Heart right ventricle (tissue), 16 donors: ENCODE measurements at regions not wholly inside any gene's neighbourhood (a gene's known extent, or its start where the extent isn't known, plus 50 kb on each side); places are given as distances from the start of the nearest gene placed in this dataset.
A peak's percentile ranks its signal among the peaks of the same experiment; 100 is the strongest.

Experiments used
- ATAC-seq, 8 donors: fragments of 200-7000 bp; cut with Tn5 transposase; one replicate each; pipeline ENCODE4 v1.9.1; 2020; ENCODE audit warnings: mild to moderate bottlenecking in 8 of 8, moderate library complexity in 8 of 8, moderate number of reproducible peaks in 1 of 8
- DNase-seq, 2 donors: peaks; one replicate each; pipeline ENCODE4 v3.0.0-alpha.2; 2020
- H3K27ac ChIP-seq, 10 donors: fragments of 200-600 bp; sonication (generic) in 2 of 10; one replicate each; pipeline versions ENCODE4 v1.5.0 to v1.8.0; 2020 to 2022; ENCODE audit warnings: mild to moderate bottlenecking in 3 of 10
- H3K27me3 ChIP-seq, 7 donors: fragments of 200-600 bp; one replicate each; pipeline ENCODE4 v1.8.0; 2021 to 2022; ENCODE audit warnings: mild to moderate bottlenecking in 2 of 7
- H3K36me3 ChIP-seq, 9 donors: fragments of 200-600 bp; sonication (generic) in 1 of 9; one replicate each; pipeline versions ENCODE4 v1.5.0 to v1.8.0; 2020 to 2022; ENCODE audit warnings: mild to moderate bottlenecking in 2 of 9
- H3K4me1 ChIP-seq, 9 donors: fragments of 200-600 bp; sonication (generic) in 1 of 9; one replicate each; pipeline versions ENCODE4 v1.5.0 to v1.8.0; 2020 to 2022; ENCODE audit warnings: mild to moderate bottlenecking in 4 of 9
- H3K4me3 ChIP-seq, 10 donors: fragments of 200-600 bp; sonication (generic) in 2 of 10; one replicate each; pipeline versions ENCODE4 v1.5.0 to v1.8.0; 2020 to 2022; ENCODE audit warnings: mild to moderate bottlenecking in 7 of 10, moderate library complexity in 2 of 10
- H3K9me3 ChIP-seq, 11 donors: fragments of 200-600 bp in 10 of 11; sonication (generic) in 2 of 11; one replicate each; pipeline versions ENCODE4 v1.5.0 to v1.8.0; 2013 to 2022; ENCODE audit warnings: mild to moderate bottlenecking in 2 of 11, control low read depth in 1 of 11, moderate library complexity in 1 of 11
- WGBS, 2 donors: extraction: QIAGEN DNeasy Blood & Tissue Kit; methylation state at CpG; one replicate each; pipeline ENCODE4 v1.1.7; 2013; ENCODE audit warnings: inconsistent platforms in 1 of 2; 5-methylcytosine and 5-hydroxymethylcytosine counted together
- intact Hi-C, 10 donors: fragments of 100-400 bp; cut with DNase I; formaldehyde crosslinking; loops; one replicate each; pipeline versions ENCODE4 v1.11.1 to v1.14.2; 2022
- TF ChIP-seq, protein P1 (sequence below), 9 donors: fragments of 200-600 bp; sonication (generic) in 2 of 9; IDR thresholded peaks; one replicate each; pipeline versions ENCODE4 v1.5.0 to v1.8.0; 2021 to 2022; ENCODE audit warnings: antibody characterized with exemption in 9 of 9, mild to moderate bottlenecking in 5 of 9, moderate library complexity in 1 of 9
- donor health status: Arrhythmogenic right ventricular cardiomyopathy.
- donor health status: ischemic (EF 13 %, LVEDD 7.1; RV severe dilation, severe dysfunction).
- donor health status: healthy with polysubstance abuse.
- donor health status: DM: no; HTN: yes; CAD: no.
- donor health status: DM: no; HTN: no; CAD: no.
- donor health status: ischemic (EF 25% LVEDD 6.9; RV normal size, moderate dysfunction).
- donor health status: ischemic (EF 25% LVEDD 5.7; RV mildly dilated, moderate dysfunction).
- donor health status: healthy.
- donor health status: DM: yes; HTN: yes; CAD: no.
- donor health status: Ischemic cardiomyopathy.
- donor health status: ischemic (EF 35%, LVEDD 5.7; RV mildly dilated, moderate dysfunction).
- donor health status: nonischemic (EF 11% LVEDD 7.7; RV severe dilation, severe dysfunction).
- donor health status: DM: yes; HTN: yes; CAD: no.
- donor health status: PGD.
- donor health status: ischemic (EF 29% LVEDD 5.4; RV normal size, mild dysfunction).
- donor health status: nonischemic (EF 23%, LVEDD 6.1; RV moderate dilation, normal function).

DNA sequence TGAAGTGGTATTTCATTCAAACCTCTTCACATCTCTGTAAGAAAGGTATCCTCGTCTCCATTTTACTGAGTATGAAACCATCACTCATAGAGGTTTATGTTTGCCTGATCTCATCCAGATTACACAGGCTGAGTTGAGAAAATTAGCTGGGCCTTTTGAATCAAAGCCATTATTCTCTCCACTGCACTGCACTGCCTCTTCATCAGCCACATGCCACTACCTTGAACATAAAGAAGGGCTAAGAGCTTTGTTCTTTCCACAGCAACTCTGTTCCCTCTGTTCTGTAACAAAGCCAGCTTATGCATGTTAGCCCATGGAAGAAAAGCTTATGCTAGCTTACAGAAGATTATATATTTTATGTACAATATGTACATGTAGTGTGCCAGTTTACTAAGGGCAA, 362.6 kb upstream of the DLGAP1 start:
- TF ChIP-seq, protein P1, sequence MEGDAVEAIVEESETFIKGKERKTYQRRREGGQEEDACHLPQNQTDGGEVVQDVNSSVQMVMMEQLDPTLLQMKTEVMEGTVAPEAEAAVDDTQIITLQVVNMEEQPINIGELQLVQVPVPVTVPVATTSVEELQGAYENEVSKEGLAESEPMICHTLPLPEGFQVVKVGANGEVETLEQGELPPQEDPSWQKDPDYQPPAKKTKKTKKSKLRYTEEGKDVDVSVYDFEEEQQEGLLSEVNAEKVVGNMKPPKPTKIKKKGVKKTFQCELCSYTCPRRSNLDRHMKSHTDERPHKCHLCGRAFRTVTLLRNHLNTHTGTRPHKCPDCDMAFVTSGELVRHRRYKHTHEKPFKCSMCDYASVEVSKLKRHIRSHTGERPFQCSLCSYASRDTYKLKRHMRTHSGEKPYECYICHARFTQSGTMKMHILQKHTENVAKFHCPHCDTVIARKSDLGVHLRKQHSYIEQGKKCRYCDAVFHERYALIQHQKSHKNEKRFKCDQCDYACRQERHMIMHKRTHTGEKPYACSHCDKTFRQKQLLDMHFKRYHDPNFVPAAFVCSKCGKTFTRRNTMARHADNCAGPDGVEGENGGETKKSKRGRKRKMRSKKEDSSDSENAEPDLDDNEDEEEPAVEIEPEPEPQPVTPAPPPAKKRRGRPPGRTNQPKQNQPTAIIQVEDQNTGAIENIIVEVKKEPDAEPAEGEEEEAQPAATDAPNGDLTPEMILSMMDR (IDR thresholded peaks at IDR 0.05): no peak
- intact Hi-C loops: no loop called here

DNA sequence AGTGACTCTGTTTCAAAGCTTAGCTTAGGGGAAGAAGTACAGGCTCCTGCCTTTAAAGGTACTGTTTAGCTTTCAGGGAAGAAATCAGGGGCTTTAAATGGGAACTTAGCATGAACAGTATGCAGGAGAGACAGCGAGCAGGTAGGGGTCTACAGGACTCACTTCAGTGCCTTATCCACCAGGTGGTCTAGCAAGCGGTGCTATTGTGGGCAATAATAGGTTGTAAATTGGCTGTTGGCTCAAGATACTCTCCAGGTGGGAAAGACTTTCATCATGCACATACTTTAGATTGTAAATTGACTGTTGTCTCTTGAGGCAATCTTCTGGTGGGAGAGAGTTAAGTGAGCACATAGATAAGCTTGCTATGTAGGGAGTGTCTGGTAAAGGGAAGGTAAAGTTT, 358.6 kb upstream of the DLGAP1 start:
- TF ChIP-seq, protein P1 (IDR thresholded peaks at IDR 0.05): no peak
- no peaks in the 10 kb centered on the region for H3K36me3 ChIP-seq
- H3K27me3 ChIP-seq: no peaks in the 10 kb centered on the region
- DNase-seq: no peak
- intact Hi-C loops: no loop called here
- no peaks in the 10 kb centered on the region for H3K4me1 ChIP-seq
- no peak for ATAC-seq
- H3K27ac ChIP-seq: no peak overlapping the region
- 70 to 78% methylated on average over 2 of the region's 2 CpGs for WGBS, 2 donors
- H3K4me3 ChIP-seq: no peak overlapping the region
- peaks cover 0 to 28% (median 0%) of the 10 kb centered on the region in 11 donors for H3K9me3 ChIP-seq

More for the DNA sequence above, 362.6 kb upstream of the DLGAP1 start:
- H3K4me1 ChIP-seq: no peaks in the 10 kb centered on the region
- ATAC-seq: no peak
- DNase-seq: no peak
- 76 to 79% methylated on average over 1 of the region's 1 CpG for WGBS, 2 donors
- no peaks in the 10 kb centered on the region for H3K27me3 ChIP-seq
- H3K9me3 ChIP-seq: peaks cover 0 to 29% (median 0%) of the 10 kb centered on the region in 11 donors
- H3K4me3 ChIP-seq: no peak overlapping the region
- no peaks in the 10 kb centered on the region for H3K36me3 ChIP-seq
- no peak overlapping the region for H3K27ac ChIP-seq

DNA sequence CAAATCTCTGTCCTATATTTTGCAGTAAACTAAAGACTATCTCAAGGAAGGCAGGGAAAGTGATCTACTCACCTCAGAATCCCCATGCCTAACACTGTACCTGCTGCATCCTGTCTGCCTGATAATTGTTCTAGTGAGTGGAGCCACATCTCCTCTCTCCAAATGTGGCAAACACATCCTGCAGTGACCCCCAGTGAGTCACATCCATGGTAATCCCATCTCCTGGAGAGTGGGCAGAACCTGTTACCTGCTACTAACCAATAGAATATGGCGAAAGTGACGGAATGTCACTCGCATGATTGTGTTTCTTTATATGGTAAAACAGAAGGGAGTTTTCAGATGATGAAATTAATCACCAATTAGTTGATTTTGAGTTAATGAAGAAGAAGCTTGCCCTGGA, 353.8 kb upstream of the DLGAP1 start:
- H3K4me3 ChIP-seq: no peak overlapping the region
- no peaks in the 10 kb centered on the region for H3K36me3 ChIP-seq
- no peak for ATAC-seq
- no peaks in the 10 kb centered on the region for H3K27me3 ChIP-seq
- no peak for DNase-seq
- H3K4me1 ChIP-seq: no peaks in the 10 kb centered on the region
- peaks cover 0 to 28% (median 0%) of the 10 kb centered on the region in 11 donors for H3K9me3 ChIP-seq
- 88 to 92% methylated on average over 3 of the region's 3 CpGs for WGBS, 2 donors
- TF ChIP-seq, protein P1 (IDR thresholded peaks at IDR 0.05): no peak
- no peak overlapping the region for H3K27ac ChIP-seq
- intact Hi-C loops: no loop called here

DNA sequence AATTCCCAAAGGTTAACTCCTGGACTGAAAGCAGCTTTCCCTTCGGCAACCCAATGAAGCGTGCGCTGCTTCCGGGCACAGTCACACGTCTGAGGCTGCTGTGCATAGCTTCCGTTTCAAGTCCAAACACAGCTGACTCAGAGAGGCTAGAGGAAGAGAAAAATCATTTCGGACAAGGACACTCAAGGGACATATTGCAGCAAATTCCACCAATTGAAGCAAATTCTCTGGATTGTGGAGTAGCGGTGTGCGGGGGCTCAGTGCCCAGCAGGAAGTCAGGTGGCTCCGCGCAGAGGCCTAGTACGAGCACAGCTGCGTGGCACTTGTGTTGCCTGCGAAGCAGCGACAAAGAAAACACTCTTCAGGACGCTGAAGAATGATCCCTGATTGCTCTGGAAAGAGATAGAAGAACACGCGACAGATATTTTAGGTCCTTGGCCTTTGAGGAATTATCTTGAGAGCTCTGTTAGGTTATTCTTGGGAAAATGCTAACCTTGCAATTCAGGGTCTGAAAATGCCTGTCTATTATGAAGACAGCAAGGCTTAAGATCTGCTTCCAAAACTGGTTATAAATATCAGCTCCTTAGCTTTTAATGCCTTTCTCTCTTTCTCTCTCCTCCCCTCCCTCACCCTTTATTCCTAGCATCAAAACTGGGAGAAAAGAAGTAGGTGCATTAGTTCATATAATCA, 352.6 kb upstream of the DLGAP1 start:
- intact Hi-C loops: no loop called here
- no peaks in the 10 kb centered on the region for H3K27me3 ChIP-seq
- H3K36me3 ChIP-seq: no peaks in the 10 kb centered on the region
- 75 to 76% methylated on average over 18 of the region's 18 CpGs for WGBS, 2 donors
- no peaks in the 10 kb centered on the region for H3K4me1 ChIP-seq
- DNase-seq (no peak), ATAC-seq (peak in 1 of 8 donors; percentile 33)
- H3K4me3 ChIP-seq: no peak overlapping the region
- TF ChIP-seq, protein P1 (IDR thresholded peaks at IDR 0.05): no peak
- H3K9me3 ChIP-seq: peaks cover 0 to 32% (median 0%) of the 10 kb centered on the region in 11 donors
- H3K27ac ChIP-seq: no peak overlapping the region
